Astrocyte (in vitro differentiated cells and primary cell): ENCODE measurements at regions not wholly inside any gene's neighbourhood (a gene's known extent, or its start where the extent isn't known, plus 50 kb on each side); places are given as distances from the start of the nearest gene placed in this dataset.

Experiments
- EZH2 ChIP-seq: IDR thresholded peaks from 2 replicates; pipeline ENCODE4 v1.6.1; 2012; ENCODE audit warnings: mild to moderate bottlenecking, low read length, inconsistent platforms; ENCODE audit not compliant: insufficient read depth
- TF ChIP-seq, protein P1 (sequence below): IDR thresholded peaks from 2 replicates; pipeline ENCODE4 v1.5.1; 2011; ENCODE audit warnings: low read depth, mild to moderate bottlenecking, inconsistent platforms, low read length, moderate library complexity; ENCODE audit not compliant: insufficient read depth

GRCh38 chr6:11288065-11288464 lies 55.6 kb upstream of the NEDD9 start:
- TF ChIP-seq, protein P1, sequence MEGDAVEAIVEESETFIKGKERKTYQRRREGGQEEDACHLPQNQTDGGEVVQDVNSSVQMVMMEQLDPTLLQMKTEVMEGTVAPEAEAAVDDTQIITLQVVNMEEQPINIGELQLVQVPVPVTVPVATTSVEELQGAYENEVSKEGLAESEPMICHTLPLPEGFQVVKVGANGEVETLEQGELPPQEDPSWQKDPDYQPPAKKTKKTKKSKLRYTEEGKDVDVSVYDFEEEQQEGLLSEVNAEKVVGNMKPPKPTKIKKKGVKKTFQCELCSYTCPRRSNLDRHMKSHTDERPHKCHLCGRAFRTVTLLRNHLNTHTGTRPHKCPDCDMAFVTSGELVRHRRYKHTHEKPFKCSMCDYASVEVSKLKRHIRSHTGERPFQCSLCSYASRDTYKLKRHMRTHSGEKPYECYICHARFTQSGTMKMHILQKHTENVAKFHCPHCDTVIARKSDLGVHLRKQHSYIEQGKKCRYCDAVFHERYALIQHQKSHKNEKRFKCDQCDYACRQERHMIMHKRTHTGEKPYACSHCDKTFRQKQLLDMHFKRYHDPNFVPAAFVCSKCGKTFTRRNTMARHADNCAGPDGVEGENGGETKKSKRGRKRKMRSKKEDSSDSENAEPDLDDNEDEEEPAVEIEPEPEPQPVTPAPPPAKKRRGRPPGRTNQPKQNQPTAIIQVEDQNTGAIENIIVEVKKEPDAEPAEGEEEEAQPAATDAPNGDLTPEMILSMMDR: no peak
- no peak for TF ChIP-seq EZH2
